ENCODE measurements at regions not wholly inside any gene's neighbourhood (a gene's known extent, or its start where the extent isn't known, plus 50 kb on each side); places are given as distances from the start of the nearest gene placed in this dataset.

DNA sequence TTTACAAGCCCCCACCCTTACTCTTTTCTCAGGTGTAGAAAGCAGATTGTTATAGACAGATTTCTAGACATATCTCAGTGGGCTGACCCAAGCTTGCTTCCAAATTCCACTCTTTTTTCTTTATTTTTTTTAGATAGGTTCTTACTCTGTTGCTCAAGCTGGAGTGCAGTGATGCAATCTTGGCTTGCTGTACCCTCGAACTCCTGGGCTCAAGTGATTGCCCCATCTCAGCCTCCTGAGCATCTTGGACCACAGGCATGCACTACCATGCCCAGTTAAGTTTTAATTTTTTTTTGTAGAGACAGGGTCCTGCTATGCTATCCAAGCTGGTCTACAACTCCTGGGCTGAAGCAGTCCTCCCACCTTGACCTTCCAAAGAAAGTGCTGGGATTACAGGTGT, 53.5 kb upstream of the ADAMTS9 start:
- no peak for FAIRE-seq
- no peak for TF ChIP-seq CTCF (IDR thresholded peaks at IDR 0.05; ENCODE audit: insufficient read depth, missing control alignments)
- no peak for DNase-seq (ENCODE audit: insufficient read length, low spot score)

DNA sequence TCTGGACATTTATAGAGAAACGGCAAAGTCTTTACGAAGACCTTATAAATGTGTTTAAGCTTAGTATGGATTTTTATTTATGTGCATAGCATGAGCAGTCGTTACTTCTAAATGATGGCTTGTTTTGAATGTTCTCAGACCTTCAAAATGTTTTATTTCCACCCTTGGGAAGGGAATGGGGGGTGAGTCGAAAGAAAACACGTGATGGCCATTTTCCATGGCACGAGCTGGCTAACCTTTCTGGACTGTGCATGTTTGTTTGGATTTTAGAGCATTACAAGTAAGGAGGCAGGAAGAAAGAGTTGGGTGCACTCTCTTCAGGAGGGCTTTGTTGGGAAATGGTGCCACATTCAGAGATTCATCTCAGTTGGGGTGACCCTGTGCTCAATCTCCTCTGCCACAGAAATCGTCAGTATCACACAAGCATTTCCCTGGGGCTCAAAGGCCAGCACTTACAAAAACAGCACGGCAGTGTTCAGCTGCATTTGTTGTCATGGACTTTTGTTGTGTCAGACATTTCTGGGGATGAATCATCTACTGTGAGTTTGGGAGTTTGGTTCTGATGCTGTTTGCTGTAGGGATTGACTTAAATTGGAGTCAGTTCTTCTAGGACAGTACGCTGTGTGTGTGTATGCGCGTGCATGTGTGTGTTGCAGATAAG, 52.3 kb upstream of the ADAMTS9 start:
- FAIRE-seq: no peak
- no peak for TF ChIP-seq CTCF (IDR thresholded peaks at IDR 0.05; ENCODE audit: insufficient read depth, missing control alignments)
- no peak for DNase-seq (ENCODE audit: insufficient read length, low spot score)

Measured in D721Med (cell line).